HG02610 (cell line): ENCODE measurements at regions not wholly inside any gene's neighbourhood (a gene's known extent, or its start where the extent isn't known, plus 50 kb on each side); places are given as distances from the start of the nearest gene placed in this dataset.
A peak's percentile ranks its signal among the peaks of the same experiment; 100 is the strongest.

Experiments used
- ATAC-seq: cut with Tn5 transposase; IDR thresholded peaks from one replicate; pipeline ENCODE4 v1.9.1; 2021; ENCODE audit warnings: mild to moderate bottlenecking, moderate library complexity; ENCODE audit not compliant: unreplicated experiment

DNA sequence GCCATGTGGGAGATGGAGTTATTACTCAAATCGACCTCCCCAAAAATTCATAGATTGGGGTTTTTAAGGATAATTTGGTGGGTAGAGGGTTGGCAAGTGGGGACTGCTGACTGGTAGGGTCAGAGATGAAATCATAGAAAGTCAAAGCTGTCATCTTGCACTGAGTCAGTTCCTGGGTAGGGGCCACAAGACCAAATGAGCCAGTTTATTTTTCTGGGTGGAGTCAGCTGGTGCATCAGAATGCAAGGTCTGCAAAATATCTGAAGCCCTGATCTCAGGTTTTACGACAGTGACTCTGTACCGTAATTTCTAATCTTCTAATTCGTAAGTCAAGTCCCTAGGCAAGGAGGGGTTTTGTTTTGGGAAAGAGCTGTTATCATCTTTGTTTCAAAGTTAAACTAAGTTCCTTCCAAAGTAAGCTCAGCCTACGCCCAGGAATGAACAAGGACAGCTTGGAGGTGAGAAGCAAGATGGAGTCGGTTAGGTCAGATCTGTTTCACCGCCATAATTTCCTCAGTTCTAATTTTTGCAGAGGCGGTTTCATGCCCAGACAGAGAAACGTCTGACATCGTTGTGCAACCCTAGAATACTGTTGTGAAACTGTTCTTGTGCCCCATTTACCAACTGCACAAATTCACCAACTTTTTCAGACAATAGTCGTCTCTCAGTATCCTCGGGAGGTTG is 104.5 kb upstream of the SFSWAP start:
- no peak for ATAC-seq

DNA sequence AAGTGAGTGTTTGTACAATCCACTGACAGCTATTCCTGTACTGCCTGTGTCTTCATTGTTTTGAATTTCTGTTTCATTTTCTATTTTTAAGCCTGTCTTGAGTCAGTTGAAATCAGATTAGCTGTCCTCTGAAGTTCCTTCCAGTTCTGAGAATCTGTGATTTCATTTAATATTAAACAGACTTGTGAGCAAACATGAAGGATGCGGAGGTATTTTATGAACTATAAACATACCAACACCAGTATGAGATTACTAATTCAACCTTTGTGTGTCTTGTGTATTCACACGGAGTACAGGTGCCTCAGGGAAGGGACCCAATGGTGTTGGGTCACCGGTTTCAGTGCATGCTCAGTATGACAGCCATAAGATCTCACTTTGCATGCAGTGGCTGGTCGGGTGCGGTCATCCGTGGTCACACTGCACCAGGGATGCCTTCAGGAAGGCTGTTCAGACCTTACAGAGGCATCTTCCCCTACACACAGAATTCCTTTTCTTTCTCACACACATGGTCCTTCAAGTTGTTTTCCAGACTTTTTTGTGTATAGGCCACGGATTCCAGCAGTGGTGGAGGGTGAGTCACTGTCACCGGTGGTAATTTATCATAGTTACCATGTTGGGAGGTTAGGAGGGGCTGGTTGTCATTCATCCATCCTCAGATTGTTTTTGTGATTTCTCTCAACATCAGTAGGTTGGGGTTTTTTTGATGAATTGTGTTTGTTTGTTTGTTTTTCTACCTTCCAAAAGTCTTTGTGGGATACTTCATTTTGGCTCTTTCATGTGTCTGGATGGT is 103.0 kb upstream of the SFSWAP start:
- ATAC-seq = peak; percentile 85

DNA sequence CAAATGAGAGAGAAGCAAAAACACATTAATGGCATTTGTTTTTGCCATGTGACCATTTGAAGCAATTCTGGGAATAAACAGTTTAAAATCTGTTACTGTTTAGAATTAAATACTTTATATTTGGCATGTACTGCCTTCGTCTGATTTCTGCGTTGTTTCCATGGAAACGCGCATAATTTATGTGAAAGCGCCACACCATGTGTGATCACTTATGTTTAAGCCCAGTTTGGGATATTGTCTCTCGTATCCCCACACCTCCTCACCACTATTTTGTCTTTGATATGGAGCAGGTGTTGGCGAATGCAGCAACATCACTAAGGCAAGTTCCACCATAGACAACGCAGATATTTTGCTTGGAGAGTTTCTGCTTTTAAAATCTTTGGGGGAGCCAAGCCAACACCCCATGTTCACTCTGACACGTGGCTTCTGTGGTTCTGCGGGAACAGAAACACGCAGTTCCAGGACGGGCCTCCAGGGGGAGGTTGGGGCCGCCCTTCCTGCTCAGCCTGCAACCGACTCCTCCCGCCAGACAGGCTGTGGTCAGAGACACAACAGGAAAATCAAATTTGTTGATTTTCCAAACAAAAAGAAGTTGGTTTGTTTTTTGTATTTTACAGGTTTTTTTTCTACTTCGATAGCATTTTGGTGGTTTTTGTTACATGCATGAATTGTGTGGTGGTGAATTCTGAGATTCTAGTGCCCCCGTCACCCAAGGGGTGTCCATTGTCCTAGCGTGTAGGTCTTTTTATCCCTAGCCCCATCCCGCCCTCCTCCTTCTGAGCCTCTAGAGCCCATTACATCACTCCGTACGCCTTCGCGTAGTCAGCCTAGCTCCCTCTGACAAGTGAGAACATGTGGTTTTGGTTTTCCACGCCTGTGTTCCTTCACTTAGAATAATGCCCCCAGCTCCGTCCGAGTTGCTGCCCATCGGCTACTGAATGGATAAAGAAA is 101.9 kb upstream of the SFSWAP start:
- ATAC-seq = no peak

DNA sequence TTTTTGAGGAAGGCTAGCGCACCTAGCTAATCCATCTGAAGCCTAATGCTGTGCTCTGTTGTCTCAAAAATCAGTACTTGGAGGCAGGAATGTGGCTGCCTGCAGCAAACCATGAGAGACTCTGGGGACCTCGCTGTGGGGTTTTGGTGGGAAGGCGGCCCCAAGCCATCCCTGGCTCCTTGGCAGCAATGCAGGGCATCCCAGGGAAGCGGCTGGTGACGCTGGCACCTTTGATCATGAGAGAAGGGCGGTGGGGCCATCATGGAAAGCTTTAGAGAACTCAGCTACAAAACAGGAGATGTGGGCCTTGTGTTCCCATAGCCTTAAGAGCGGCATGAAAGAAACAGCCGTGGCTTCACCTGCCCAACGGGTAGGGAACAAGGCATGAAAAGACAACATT is 101.1 kb upstream of the SFSWAP start:
- ATAC-seq = no peak

DNA sequence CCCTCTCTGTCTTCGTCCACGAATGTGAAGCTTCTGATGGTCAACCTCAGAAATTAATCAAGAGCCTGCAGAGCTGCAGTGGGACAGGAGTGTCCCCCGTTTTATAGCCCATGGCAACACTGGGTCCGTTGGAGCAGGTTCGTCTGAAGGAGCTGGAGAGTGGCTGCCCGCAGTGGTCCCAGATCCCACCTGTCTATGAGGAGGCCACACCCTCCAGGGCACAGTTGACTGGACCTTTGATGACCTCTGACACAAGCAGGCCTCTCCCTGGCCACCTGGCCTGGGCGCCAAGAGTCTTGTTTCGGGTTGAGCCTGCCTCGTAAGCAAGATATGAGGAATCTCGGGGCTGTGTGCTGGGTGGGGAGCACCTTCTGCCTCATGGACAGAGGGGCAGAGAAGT is 100.7 kb upstream of the SFSWAP start:
- ATAC-seq = no peak

DNA sequence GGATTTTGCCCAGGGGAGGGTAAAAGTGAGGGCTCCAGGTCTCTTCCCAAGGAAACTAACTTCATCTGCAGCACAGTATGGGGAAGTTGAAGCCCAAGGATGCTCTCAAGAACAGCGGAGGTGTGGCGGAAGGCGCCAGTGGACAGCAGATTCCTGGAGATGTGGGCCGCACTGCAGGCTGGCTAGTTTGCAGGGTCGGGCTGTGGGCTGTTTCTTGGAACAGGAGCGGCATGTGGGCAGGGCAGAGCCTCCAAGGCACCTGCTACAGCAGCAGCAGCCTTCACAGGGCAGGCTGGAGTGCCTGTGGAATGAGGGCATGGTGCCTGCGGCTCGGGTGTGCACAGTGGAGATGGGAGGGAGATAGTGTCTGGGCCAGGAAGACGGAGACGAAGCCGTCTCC is 100.0 kb upstream of the SFSWAP start:
- no peak for ATAC-seq

DNA sequence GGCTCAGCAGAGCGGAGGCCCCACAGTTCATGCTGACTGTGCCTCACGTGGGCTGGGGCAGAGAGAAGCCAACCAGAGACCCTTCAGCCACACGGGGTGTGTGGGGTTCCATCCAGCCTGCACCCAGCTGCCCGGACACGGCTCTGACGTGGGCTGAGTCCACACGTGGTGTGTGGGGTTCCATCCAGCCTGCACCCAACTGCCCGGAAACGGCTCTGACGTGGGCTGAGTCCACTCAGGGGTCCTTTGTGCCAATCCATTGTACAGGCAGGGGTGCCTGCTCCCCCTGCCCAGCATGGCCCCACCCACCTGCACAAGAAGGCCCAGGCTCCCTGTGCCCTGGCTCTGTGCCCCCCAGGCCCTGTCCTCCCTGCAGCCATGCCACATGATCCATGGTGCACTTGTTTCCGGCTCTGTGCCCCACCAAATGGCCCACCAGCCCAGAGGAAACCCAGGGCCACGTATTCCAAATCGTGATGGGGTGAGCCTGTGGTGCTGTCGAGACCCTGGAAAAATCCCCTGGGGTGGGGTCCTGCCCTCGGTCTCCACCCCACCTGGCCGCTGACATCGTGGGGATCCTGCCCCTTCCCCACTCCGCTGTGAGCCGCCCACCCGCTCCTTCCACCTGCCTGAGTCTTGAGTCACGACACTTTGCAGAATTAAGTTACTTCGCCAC is 99.3 kb upstream of the SFSWAP start:
- no peak for ATAC-seq

DNA sequence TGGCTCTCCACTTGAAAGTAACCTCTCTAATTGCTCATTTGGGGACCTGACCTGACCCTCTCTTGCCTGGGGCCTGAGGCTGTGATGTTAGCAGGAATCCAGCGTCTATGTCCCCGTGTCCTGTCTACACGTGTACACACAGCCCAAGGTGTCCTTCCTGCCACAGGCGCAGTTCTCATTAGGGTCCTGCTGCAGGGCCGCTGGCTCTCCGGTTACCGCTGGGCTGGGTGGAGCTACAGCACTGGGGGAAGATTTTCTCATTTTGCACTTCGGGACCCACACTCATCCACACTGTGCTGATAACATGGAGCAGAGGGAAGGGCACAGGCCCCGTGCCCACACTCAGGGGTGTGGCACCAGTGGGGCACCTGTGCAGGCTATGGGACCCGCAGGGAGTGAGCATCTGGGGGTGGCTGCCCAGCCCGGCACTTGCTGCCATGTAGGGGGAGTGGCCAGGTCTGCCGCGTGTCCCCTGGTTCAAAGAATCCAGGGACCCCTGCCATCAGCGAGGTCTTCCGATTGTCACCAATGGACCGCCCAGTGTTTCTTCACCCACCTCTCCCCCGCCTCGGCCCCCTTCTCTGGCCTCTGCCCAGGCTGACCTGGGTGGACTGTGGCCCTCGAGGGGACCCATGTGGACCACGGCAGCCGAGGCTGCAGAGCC is 98.7 kb upstream of the SFSWAP start:
- no peak for ATAC-seq

DNA sequence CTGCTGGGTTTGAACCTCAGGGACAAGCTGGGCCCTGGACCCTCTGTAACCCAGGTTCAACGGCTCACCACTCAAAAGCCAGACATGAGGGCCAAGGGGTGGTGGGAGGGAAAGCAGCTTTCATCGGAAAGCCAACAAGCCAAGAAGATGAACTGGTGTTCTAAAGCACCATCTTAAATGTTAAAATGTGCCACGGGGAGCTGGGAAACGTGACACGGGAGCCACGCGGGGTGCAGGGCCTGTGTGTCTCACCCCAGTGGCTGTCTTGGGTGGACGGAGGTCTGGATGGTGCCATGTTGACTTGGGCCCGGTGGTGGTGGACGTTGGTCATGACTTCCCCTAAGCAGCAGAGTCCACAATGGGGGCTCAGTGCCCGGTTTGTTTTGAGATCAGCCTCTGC is 97.7 kb upstream of the SFSWAP start:
- ATAC-seq = no peak

DNA sequence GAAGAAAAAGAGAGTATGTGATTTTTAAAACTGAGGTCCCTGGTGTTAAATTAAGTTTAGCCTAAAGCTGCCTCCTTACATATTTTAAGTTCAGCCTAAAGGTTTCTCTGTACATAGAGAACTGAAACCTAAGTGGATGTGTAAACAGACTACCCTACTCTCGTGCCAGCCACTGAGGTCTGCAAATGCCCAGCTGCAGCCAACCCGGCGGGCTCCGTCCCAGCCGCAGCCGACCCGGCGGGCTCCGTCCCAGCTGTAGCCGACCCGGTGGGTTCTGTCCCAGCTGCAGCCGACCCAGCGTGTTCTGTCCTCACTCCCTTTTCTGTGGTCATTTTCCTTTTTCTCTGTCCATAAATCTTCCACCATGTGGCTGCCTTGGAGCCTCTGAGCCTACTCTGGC is 97.2 kb upstream of the SFSWAP start:
- no peak for ATAC-seq

DNA sequence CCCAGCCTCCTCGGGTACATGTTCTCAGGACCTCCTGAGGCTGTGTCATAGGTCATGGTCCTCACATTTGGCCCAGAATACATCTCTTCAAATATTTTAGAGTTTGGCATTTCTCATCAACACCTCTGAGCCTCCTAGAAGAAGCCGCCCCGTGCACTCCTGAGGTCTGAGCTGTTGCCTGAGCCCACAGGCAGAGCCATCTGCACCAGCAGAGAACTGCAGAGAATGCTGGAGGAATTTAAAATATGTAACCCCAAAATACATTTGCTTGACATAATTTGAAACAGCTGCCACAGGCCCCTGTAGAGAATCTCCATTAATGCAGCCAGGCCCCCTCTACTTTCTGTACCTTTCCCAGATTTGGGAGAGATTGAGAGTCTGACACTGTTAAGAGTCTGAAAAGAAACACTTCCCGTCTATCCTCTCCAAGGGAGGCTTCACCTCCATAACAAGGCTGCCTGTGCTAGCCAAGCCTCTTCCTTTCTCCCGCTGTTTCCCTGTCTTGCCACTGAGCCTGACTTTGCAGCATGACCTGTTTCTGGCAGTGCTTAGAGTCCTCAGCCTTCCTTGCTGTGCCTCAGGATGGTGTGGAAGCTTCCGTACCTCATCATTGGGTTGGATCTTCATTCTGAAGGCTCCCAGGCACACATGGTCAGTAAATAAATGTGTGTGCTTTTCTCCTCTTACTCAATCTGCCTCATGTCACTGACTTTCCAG is 95.4 kb upstream of the SFSWAP start:
- ATAC-seq = no peak

DNA sequence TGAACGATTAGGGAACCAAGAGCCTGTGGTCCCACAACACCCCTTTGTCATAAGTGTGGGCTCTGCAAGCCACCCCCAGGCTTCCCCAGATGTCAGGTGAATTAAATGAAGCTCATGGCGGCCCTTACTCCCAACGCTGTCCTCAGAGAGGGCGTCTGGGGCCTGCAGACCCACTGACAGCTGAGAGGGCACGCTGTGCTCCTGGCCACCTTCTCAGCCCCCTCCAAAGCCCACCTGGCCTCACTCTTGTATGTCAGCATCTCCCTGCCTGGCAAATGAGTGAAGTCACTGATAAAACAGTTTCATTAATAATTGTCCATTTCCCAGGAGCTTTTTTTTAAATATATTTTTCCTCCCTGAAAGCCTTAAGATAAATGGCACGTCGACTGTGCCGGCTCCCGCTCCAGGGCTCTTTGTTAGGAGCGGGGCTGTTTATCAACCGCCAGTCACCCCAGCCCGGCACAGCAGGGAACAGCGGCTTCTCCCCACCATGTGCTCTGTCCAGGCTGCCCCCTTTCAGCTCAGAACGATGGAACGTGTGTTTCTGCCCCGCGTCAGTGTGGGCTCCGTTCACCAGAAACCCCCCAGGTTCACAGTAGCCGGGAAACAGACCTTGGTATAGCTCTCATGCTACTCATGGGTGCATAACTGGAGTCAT is 94.7 kb upstream of the SFSWAP start:
- no peak for ATAC-seq

DNA sequence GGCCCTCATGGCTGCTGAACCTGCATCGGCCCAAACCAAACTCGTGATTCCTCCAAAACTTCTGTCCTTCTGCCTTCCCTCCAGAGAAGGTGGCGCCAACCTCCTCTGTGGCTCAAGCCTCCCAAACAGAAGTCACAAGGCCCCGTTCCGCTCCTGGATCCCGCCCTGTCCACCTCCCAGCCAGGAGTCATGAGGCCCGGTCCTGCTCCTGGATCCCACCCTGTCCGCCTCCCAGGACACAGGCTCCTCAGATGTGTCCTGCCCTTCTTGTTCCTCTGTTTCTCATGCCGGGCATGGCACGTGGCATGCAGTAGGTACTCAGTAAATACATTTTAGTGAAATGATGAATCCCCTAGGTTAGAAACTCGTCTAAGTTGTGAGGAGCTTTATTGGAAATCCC is 94.2 kb upstream of the SFSWAP start:
- ATAC-seq = no peak

DNA sequence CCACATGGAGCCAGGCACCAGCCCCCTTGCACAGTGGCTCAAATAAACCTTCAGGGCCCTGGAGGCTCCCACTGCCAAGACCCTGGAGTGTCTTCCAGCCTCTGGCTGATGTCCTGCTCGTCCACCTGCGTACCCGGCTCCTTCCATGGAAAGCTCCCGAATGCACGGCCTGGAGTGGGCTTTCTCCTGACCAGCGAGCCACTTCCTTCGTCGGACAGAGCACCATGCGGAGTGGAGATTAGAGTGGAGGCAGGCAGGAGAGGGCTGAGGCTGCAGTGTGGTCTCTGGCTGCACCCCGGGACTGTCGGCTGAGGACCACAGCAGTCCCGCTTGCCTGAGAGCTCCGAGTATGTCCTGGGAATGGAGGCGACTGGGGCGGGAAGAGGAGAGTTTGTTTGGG is 93.7 kb upstream of the SFSWAP start:
- ATAC-seq = no peak

DNA sequence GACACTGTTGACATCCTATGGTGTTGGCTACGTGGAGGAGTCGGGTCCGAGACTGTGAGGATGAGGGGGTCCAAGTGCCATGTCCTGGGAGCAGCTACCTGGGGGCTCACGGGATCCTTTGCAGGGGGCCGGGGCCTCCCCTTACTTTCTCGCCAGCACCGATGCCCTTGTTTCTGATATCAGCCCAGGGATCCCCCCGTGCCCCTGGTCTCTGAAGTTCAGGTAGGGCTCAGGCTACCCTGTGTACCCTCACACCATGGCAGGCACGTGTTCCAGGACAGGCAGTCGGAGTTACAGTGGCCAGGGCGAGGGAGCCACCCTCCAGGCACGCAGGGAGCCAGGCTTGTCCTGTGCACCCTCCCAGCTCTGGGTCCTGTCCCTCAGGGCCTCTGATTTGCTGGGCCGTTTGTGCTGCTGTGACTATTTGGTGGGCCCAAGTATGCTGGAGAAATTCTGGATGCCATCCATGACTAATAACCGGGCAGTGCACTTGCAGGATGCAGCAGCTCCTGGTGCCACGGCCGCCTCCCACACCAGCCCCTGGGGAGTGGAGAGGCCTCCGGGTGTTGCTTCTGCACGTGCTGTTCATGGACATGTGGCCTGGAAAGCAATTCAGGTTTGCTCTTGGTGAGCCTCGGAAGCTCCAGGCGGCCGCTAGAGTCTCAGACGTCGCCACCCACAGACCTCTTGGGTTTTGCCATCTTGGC is 93.1 kb upstream of the SFSWAP start:
- ATAC-seq = no peak

DNA sequence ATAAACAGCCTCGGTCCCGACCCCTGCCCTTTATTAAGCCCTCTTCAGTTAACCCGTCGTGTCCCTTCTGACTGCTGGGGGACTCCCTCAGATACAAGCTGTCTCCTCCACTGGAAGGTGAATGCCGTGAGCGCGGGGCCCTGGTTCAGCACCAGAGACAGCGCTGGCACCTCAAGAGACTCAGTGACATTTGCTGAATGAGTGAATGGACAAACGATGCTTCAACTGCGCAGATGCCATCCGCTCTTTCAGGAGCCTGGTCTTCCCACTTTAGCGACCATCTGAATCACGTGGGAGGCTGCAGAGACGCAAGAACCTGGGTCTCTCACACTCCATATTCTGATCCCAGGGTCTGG is 92.6 kb upstream of the SFSWAP start:
- ATAC-seq = no peak

DNA sequence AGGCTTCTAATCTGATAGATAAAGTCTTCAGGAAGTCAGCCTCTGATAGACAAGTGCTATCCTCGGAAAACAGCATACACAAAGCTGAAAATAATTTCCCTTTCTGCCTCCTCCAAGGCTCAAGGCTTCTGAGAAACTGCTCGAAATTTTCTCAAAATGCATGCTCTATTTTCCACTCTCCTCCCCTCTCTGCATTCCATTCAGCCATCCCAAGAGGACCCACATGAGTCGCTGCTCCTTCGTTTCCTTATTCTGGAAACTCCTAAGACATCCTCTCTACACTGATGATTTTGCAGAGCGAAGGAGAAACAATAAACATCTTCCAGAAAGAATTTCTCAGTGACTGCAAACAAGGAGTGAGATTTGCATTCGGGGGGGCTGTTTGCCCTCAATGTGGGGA is 92.2 kb upstream of the SFSWAP start:
- ATAC-seq = no peak

DNA sequence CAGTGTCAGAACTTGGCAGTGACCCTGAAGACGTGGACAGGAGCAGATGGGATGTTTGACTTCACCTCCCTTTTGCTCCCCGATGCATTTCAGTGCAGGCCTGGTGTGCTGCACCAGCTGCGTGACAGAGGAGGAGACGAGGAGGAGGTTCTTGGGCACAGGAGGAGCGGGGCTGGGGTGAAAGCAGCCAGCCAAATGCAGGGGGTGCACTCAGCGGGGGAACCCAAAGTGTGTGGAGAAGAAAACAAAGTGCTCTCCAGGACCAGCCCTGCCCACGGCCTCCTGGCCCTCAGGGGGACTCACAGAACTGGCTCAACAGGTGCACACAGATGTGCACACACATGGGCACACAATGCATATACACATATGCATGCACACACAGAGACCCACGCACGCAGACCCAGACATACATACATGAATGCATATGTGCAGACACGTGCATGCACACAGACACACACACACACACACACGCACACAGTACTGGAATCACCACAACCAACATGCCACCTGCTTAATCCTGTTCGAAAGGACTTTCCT is 91.7 kb upstream of the SFSWAP start:
- ATAC-seq = no peak
